H1 (cell line): ENCODE measurements at regions not wholly inside any gene's neighbourhood (a gene's known extent, or its start where the extent isn't known, plus 50 kb on each side); places are given as distances from the start of the nearest gene placed in this dataset.

ENCODE experiments used
- CTCF ChIA-PET: fragments of 300-600 bp; sonication (Branson Sonifier 250); formaldehyde crosslinking; loops from one replicate; lab custom pipeline; 2021; ENCODE audit not compliant: partially characterized antibody; lab: Charles Lee
- POLR2A ChIA-PET: fragments of 300-600 bp; sonication (Branson Sonifier 250); formaldehyde crosslinking; loops from one replicate; lab custom pipeline; 2021; ENCODE audit warnings: inconsistent platforms; ENCODE audit not compliant: partially characterized antibody; lab: Charles Lee
- DNase-seq, 2 experiments: peaks; one replicate each; pipeline versions ENCODE4 v3.0.0 to v3.0.0-alpha.2; 2010 to 2022; ENCODE audit warnings: low spot score in 2 of 2, low read depth in 1 of 2, mixed read lengths in 1 of 2
- FAIRE-seq: peaks from 2 replicates; lab custom pipeline; 2011; peaks lifted over from hg19 to GRCh38; lab: Jason Lieb, UNC
- H2AFZ ChIP-seq: 2 replicates; pipeline ENCODE4 v1.8.1; 2012; ENCODE audit warnings: low read length, inconsistent platforms
- H2AK5ac ChIP-seq: 2 replicates; pipeline ENCODE4 v1.6.1; 2013; ENCODE audit warnings: low read depth, low read length
- H2BK120ac ChIP-seq: replicated peaks from 2 replicates; pipeline ENCODE3; 2013; ENCODE audit warnings: low read depth, low read length, inconsistent platforms
- H2BK12ac ChIP-seq: 2 replicates; pipeline ENCODE4 v1.6.1; 2013; ENCODE audit warnings: low read depth, low read length
- H2BK15ac ChIP-seq: 2 replicates; pipeline ENCODE4 v1.6.1; 2013; ENCODE audit warnings: low read length
- H2BK20ac ChIP-seq: 2 replicates; pipeline ENCODE4 v1.6.1; 2013; ENCODE audit warnings: low read length
- H2BK5ac ChIP-seq: 2 replicates; pipeline ENCODE4 v1.6.1; 2013; ENCODE audit warnings: low read depth, low read length
- H3K14ac ChIP-seq: 2 replicates; pipeline ENCODE4 v1.6.1; 2013; ENCODE audit warnings: inconsistent platforms; ENCODE audit not compliant: insufficient read length
- H3K18ac ChIP-seq: 2 replicates; pipeline ENCODE4 v1.6.1; 2013; ENCODE audit warnings: low read length; ENCODE audit errors: extremely low read depth
- H3K23ac ChIP-seq: 2 replicates; pipeline ENCODE4 v1.6.1; 2013; ENCODE audit warnings: inconsistent platforms; ENCODE audit not compliant: insufficient read length
- H3K23me2 ChIP-seq: 2 replicates; pipeline ENCODE4 v1.6.1; 2013; ENCODE audit warnings: low read depth, low read length
- H3K27ac ChIP-seq: 2 replicates; pipeline ENCODE4 v1.6.1; 2011; ENCODE audit warnings: low read depth, low read length, inconsistent platforms
- H3K27me3 ChIP-seq, 4 experiments: replicated peaks in 1 of 4; 1 replicate in 1 of 4; 2 replicates in 3 of 4; pipeline versions ENCODE4 v1.6.1 to v1.8.1; 2011 to 2013; ENCODE audit warnings: low read length in 3 of 4, mild to moderate bottlenecking in 3 of 4, inconsistent platforms in 2 of 4, mixed read lengths in 2 of 4, moderate library complexity in 1 of 4; ENCODE audit not compliant: control insufficient read depth in 3 of 4, insufficient read depth in 3 of 4; ENCODE audit errors: extremely low read depth in 1 of 4
- H3K36me3 ChIP-seq, 4 experiments: 2 replicates each; pipeline versions ENCODE4 v1.6.1 to v1.8.1; 2011 to 2013; ENCODE audit warnings: mild to moderate bottlenecking in 4 of 4, low read length in 3 of 4, moderate library complexity in 2 of 4, control low read depth in 1 of 4, inconsistent platforms in 1 of 4; ENCODE audit not compliant: insufficient read depth in 4 of 4, control insufficient read depth in 2 of 4
- H3K4ac ChIP-seq: replicated peaks from 2 replicates; pipeline ENCODE3; 2013; ENCODE audit warnings: low read length, low read depth, mixed read lengths, inconsistent platforms; ENCODE audit not compliant: insufficient read length
- H3K4me1 ChIP-seq, 4 experiments: replicated peaks in 1 of 4; 1 replicate in 1 of 4; 2 replicates in 3 of 4; pipeline versions ENCODE4 v1.6.1 to v1.8.1; 2011 to 2013; ENCODE audit warnings: low read length in 3 of 4, inconsistent platforms in 2 of 4, mixed read lengths in 1 of 4; ENCODE audit not compliant: insufficient read depth in 4 of 4, control insufficient read depth in 3 of 4
- H3K4me2 ChIP-seq, 2 experiments: 2 replicates each; pipeline versions ENCODE4 v1.6.1 to v1.8.1; 2011 to 2013; ENCODE audit warnings: low read depth in 2 of 2, low read length in 2 of 2, control low read depth in 1 of 2, inconsistent platforms in 1 of 2, mild to moderate bottlenecking in 1 of 2; ENCODE audit not compliant: insufficient read depth in 1 of 2
- H3K4me3 ChIP-seq, 4 experiments: fragments of 200-600, 300-600 bp in 1 of 4; sonication (generic), shearing (Covaris generic), sonication (Bioruptor Twin) in 1 of 4; 2 replicates each; pipeline versions ENCODE4 v1.5.1 to v1.8.1; 2011 to 2016; ENCODE audit warnings: low read length in 4 of 4, low read depth in 3 of 4, control low read depth in 2 of 4, inconsistent platforms in 2 of 4, mild to moderate bottlenecking in 2 of 4, mixed read lengths in 1 of 4, moderate library complexity in 1 of 4; ENCODE audit not compliant: insufficient read depth in 2 of 4; ENCODE audit errors: extremely low read depth in 1 of 4
- H3K56ac ChIP-seq: replicated peaks from 2 replicates; pipeline ENCODE3; 2013; ENCODE audit warnings: low read depth, mild to moderate bottlenecking, mixed read lengths, low read length, inconsistent platforms; ENCODE audit not compliant: insufficient read length
- H3K79me1 ChIP-seq: 2 replicates; pipeline ENCODE4 v1.6.1; 2013; ENCODE audit warnings: low read depth, low read length, control low read depth
- H3K79me2 ChIP-seq, 2 experiments: 2 replicates each; pipeline versions ENCODE4 v1.6.1 to v1.8.1; 2012 to 2013; ENCODE audit warnings: low read length in 2 of 2, mild to moderate bottlenecking in 2 of 2, inconsistent platforms in 1 of 2; ENCODE audit not compliant: insufficient read depth in 2 of 2, control insufficient read depth in 1 of 2
- H3K9ac ChIP-seq, 4 experiments: replicated peaks in 1 of 4; 1 replicate in 1 of 4; 2 replicates in 3 of 4; pipeline versions ENCODE4 v1.6.1 to v1.8.1; 2011 to 2013; ENCODE audit warnings: low read depth in 3 of 4, low read length in 3 of 4, control low read depth in 2 of 4, mild to moderate bottlenecking in 2 of 4, moderate library complexity in 2 of 4, inconsistent platforms in 1 of 4; ENCODE audit errors: extremely low read depth in 1 of 4
- H3K9me3 ChIP-seq, 2 experiments: 2 replicates each; pipeline versions ENCODE4 v1.6.1 to v1.8.1; 2012 to 2013; ENCODE audit warnings: mild to moderate bottlenecking in 2 of 2, moderate library complexity in 2 of 2, control low read depth in 1 of 2, inconsistent platforms in 1 of 2, low read depth in 1 of 2, low read length in 1 of 2, mixed read lengths in 1 of 2; ENCODE audit not compliant: insufficient read depth in 2 of 2
- H4K20me1 ChIP-seq, 2 experiments: replicated peaks in 1 of 2; 2 replicates each; pipeline versions ENCODE3 to v1.8.1; 2011 to 2013; ENCODE audit warnings: inconsistent platforms in 2 of 2, low read length in 2 of 2, mild to moderate bottlenecking in 1 of 2; ENCODE audit not compliant: insufficient read depth in 2 of 2, control insufficient read depth in 1 of 2
- H4K5ac ChIP-seq: 2 replicates; pipeline ENCODE4 v1.6.1; 2013; ENCODE audit warnings: low read length, low read depth, mixed read lengths, inconsistent platforms; ENCODE audit not compliant: insufficient read length
- H4K8ac ChIP-seq: 2 replicates; pipeline ENCODE4 v1.8.0; 2013; ENCODE audit warnings: mild to moderate bottlenecking, moderate library complexity, low read length, inconsistent platforms; ENCODE audit not compliant: insufficient read depth; ENCODE audit errors: extremely low read depth
- H4K91ac ChIP-seq: replicated peaks from 2 replicates; pipeline ENCODE3; 2013; ENCODE audit warnings: low read length, mixed read lengths, inconsistent platforms; ENCODE audit not compliant: insufficient read length
- BACH1 ChIP-seq: IDR thresholded peaks from 2 replicates; pipeline ENCODE4 v1.6.1; 2012; ENCODE audit warnings: low read length, improper control_type of control experiment
- TBP ChIP-seq: IDR thresholded peaks from 2 replicates; pipeline ENCODE4 v1.6.1; 2011; ENCODE audit warnings: low read depth, low read length, improper control_type of control experiment
- WGBS, 2 experiments: shearing (Covaris generic) in 1 of 2; methylation state at CpG; one replicate each; pipeline versions ENCODE4 v1.1.6 to v1.1.7; 2013 to 2015; ENCODE audit warnings: low lambda C conversion rate in 2 of 2, mixed read lengths in 2 of 2, inconsistent platforms in 1 of 2, low coverage in 1 of 2, missing lambda C conversion rate in 1 of 2; ENCODE audit not compliant: insufficient replicate concordance in 2 of 2, insufficient coverage in 1 of 2, insufficient read length in 1 of 2; ENCODE audit errors: extremely low coverage in 1 of 2, missing lambda C conversion rate in 1 of 2; 5-methylcytosine and 5-hydroxymethylcytosine counted together

DNA sequence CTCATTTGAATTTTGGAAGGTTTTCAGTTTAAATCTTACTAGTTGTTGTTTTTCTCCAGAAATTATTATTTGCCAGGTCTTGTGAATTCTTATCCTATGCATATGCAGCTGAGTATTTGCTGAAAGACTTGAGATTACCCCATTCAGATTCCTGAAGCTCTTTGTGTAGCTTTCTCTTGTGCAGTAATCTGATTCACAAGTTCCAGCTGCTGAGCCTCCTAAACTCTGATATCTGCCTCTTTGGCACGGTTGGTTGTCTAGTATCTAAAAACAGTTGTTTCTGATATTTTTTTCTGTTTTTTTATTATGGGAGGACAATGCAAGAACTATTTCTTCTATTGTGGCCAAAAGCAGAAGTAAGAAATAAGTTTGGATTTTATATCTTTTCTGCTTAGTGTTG, 863.9 kb upstream of the MANEA start:
- Histone ChIP-seq H2BK5ac (no peak overlapping the region), H2AFZ (0 out of 2 replicates have a peak overlapping the region, but pooled peaks have one; percentile 67), H3K4me2 (no peak overlapping the region), H4K5ac (no peak overlapping the region), H3K36me3 (no peaks in the 10 kb centered on the region), H3K79me1 (no peaks in the 10 kb centered on the region), H3K14ac (no peak overlapping the region), H2AK5ac (no peak overlapping the region), H3K4me1 (no peaks in the 10 kb centered on the region), H2BK120ac (no peak overlapping the region), H3K23me2 (no peaks in the 10 kb centered on the region), H4K91ac (no peak overlapping the region), H3K4me3 (no peak overlapping the region), H3K9ac (no peak overlapping the region), H3K4ac (no peak overlapping the region), H3K18ac (no peak overlapping the region), H2BK15ac (no peak overlapping the region), H2BK12ac (no peak overlapping the region), H2BK20ac (no peak overlapping the region), H3K27me3 (no peaks in the 10 kb centered on the region), H3K23ac (no peak overlapping the region), H3K27ac (no peak overlapping the region), H4K20me1 (no peaks in the 10 kb centered on the region), H3K79me2 (no peaks in the 10 kb centered on the region), H4K8ac (no peak overlapping the region), H3K9me3 (no peaks in the 10 kb centered on the region)
- 83% methylated on average over 1 of the region's 1 CpG; no CpG with 5 or more reads in 1 of the 2 experiments for WGBS, 2 experiments
- ChIA-PET POLR2A (no interaction called here), CTCF (interaction anchor here (1.2 kb wide), 1 partner anchor 20 kb away, joined by 4 read pairs; no protein-coding TSS in a partner anchor)
- DNase-seq, result no peak
- TF ChIP-seq TBP (no peak), BACH1 (no peak)
- TF ChIP-seq, all 59 proteins: peak for 0
- H3K56ac ChIP-seq, result no peak overlapping the region
- FAIRE-seq, result no peak
